Peyer's patch (tissue), 4 donors: ENCODE measurements at regions not wholly inside any gene's neighbourhood (a gene's known extent, or its start where the extent isn't known, plus 50 kb on each side); places are given as distances from the start of the nearest gene placed in this dataset.

Experiments
- POLR2A ChIP-seq, 2 donors: fragments of 450-650 bp; IDR thresholded peaks; one replicate each; pipeline ENCODE4 v1.5.1; 2017; ENCODE audit warnings: antibody characterized with exemption in 2 of 2, mild to moderate bottlenecking in 2 of 2, moderate library complexity in 2 of 2
- TF ChIP-seq, protein P1 (sequence below), 6 experiments: fragments of 450-650 bp in 4 of 6; fragments of 200-600 bp in 2 of 6; sonication (generic) in 1 of 6; IDR thresholded peaks; one replicate each; pipeline ENCODE4 v1.5.1; 2017 to 2019; ENCODE audit warnings: antibody characterized with exemption in 6 of 6, mild to moderate bottlenecking in 3 of 6, moderate library complexity in 1 of 6

GRCh38 chr1:37305841-37306240 lies 168.5 kb upstream of the ZC3H12A start:
- TF ChIP-seq, protein P1, sequence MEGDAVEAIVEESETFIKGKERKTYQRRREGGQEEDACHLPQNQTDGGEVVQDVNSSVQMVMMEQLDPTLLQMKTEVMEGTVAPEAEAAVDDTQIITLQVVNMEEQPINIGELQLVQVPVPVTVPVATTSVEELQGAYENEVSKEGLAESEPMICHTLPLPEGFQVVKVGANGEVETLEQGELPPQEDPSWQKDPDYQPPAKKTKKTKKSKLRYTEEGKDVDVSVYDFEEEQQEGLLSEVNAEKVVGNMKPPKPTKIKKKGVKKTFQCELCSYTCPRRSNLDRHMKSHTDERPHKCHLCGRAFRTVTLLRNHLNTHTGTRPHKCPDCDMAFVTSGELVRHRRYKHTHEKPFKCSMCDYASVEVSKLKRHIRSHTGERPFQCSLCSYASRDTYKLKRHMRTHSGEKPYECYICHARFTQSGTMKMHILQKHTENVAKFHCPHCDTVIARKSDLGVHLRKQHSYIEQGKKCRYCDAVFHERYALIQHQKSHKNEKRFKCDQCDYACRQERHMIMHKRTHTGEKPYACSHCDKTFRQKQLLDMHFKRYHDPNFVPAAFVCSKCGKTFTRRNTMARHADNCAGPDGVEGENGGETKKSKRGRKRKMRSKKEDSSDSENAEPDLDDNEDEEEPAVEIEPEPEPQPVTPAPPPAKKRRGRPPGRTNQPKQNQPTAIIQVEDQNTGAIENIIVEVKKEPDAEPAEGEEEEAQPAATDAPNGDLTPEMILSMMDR (IDR thresholded peaks at IDR 0.05), result no peak
- no peak for TF ChIP-seq POLR2A (IDR thresholded peaks at IDR 0.05)
